ENCODE measurements at regions not wholly inside any gene's neighbourhood (a gene's known extent, or its start where the extent isn't known, plus 50 kb on each side); places are given as distances from the start of the nearest gene placed in this dataset.
"Not testable (repeated sequence)": the region's sequence is repeated elsewhere in the genome, so short reads cannot be mapped to it uniquely, and the experiment has no call there.

DNA sequence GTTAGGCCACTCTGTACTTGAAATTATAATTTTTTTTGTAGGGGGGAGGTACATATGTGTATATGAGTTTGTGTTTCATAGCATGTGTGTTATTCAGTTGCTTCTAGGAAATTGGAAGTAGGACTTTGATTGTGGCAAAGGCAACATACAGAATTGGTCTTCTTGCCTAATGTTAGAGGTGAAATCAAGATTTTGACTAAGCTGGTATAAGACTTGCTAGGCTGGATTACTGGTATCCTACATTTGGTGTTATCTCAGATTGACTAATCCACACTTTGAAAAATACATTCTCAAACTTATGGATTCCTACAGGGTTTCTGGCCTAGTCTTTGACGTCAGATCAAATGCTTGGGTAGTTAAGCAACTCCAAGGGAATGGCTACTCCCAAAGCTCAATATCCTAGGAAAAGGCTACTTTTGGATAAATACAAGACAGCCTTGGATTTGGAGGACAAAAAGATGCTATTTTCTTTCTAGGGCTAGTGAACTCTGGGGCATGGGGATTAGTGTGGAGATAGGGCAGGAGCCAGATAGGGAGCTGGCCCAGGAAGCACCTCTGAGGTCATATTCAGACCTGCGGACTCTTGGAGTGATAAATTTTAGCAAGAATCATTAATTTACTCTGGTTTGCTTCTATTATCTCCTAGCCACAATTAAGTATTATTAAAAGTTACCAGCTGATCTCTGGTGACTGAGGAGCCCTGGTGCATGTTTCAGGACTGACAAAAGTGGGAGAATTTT lies 144.0 kb upstream of the RPS23 start:
- Histone ChIP-seq H3K27ac (ENCODE audit: low read depth, low read length, poor library complexity, severe bottlenecking) (no peak overlapping the region), H3K4me1 (ENCODE audit: insufficient read depth, low read length, poor library complexity, severe bottlenecking) (no peaks in the 10 kb centered on the region), H2AFZ (ENCODE audit: low read length) (no peak overlapping the region), H3K9me3 (ENCODE audit: low read length) (no peaks in the 10 kb centered on the region), H3K4me2 (ENCODE audit: low read length) (no peak overlapping the region), H3K9me2 (ENCODE audit: insufficient read depth, low read length) (no peaks in the 10 kb centered on the region), H3K4me3 (ENCODE audit: low read depth, low read length, poor library complexity, severe bottlenecking) (no peak overlapping the region), H4K20me1 (ENCODE audit: insufficient read depth, low read length) (no peaks in the 10 kb centered on the region), H3K36me3 (ENCODE audit: insufficient read depth, low read length) (no peaks in the 10 kb centered on the region), H3K79me2 (ENCODE audit: insufficient read depth, low read depth, low read length) (no peaks in the 10 kb centered on the region)
- no peak for TF ChIP-seq EZH2phosphoT487 (IDR thresholded peaks at IDR 0.05; ENCODE audit: borderline replicate concordance, low read depth, low read length)
- TF ChIP-seq, protein P1, sequence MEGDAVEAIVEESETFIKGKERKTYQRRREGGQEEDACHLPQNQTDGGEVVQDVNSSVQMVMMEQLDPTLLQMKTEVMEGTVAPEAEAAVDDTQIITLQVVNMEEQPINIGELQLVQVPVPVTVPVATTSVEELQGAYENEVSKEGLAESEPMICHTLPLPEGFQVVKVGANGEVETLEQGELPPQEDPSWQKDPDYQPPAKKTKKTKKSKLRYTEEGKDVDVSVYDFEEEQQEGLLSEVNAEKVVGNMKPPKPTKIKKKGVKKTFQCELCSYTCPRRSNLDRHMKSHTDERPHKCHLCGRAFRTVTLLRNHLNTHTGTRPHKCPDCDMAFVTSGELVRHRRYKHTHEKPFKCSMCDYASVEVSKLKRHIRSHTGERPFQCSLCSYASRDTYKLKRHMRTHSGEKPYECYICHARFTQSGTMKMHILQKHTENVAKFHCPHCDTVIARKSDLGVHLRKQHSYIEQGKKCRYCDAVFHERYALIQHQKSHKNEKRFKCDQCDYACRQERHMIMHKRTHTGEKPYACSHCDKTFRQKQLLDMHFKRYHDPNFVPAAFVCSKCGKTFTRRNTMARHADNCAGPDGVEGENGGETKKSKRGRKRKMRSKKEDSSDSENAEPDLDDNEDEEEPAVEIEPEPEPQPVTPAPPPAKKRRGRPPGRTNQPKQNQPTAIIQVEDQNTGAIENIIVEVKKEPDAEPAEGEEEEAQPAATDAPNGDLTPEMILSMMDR (conservative IDR thresholded peaks at IDR 0.05; ENCODE audit: low read length), result no peak
- intact Hi-C loops (cut with micrococcal nuclease; ENCODE audit: unreplicated experiment), result no loop called here
- POLR2A ChIA-PET, result interaction anchor here (0.6 to 1.0 kb wide), 2 partner anchors 13 to 1032 kb away, joined by 3 read pairs; no protein-coding TSS in a partner anchor
- CTCF ChIA-PET (ENCODE audit: unreplicated experiment), result no interaction called here
- no peak for DNase-seq (ENCODE audit: low spot score)
- no TSS peak for BruUV-seq (replicated peaks)

DNA sequence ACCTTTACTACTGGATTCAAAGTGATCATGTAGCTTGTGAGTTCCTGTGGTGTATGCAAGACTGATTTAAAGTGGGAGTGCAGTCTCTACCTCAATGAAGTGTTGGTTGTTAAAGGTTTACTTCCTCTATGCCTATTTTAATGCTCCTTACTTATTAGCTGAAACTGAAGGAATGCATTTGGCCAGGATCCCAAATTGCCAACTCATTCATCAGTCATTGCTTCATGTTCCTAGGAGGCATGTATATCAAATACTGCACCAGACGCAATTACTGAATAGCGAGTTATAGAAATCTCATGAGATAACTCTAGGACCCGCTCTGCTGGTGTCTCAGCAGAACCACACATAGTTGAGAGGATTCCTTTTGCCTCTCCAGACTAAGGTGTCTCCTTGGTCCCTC lies 143.0 kb upstream of the RPS23 start:
- no peak for DNase-seq (ENCODE audit: low spot score)
- Histone ChIP-seq H3K4me3 (ENCODE audit: low read depth, low read length, poor library complexity, severe bottlenecking) (no peak overlapping the region), H3K36me3 (ENCODE audit: insufficient read depth, low read length) (no peaks in the 10 kb centered on the region), H3K9me2 (ENCODE audit: insufficient read depth, low read length) (no peaks in the 10 kb centered on the region), H2AFZ (ENCODE audit: low read length) (no peak overlapping the region), H3K79me2 (ENCODE audit: insufficient read depth, low read depth, low read length) (no peaks in the 10 kb centered on the region), H3K4me2 (ENCODE audit: low read length) (no peak overlapping the region), H4K20me1 (ENCODE audit: insufficient read depth, low read length) (no peaks in the 10 kb centered on the region), H3K9me3 (ENCODE audit: low read length) (no peaks in the 10 kb centered on the region), H3K4me1 (ENCODE audit: insufficient read depth, low read length, poor library complexity, severe bottlenecking) (no peaks in the 10 kb centered on the region), H3K27ac (ENCODE audit: low read depth, low read length, poor library complexity, severe bottlenecking) (no peak overlapping the region)
- POLR2A ChIA-PET, result interaction anchor here (1.0 kb wide), 1 partner anchor 12 kb away, joined by 3 read pairs; no protein-coding TSS in a partner anchor
- CTCF ChIA-PET (ENCODE audit: unreplicated experiment), result no interaction called here
- BruUV-seq (replicated peaks), result no TSS peak
- TF ChIP-seq, protein P1 (conservative IDR thresholded peaks at IDR 0.05; ENCODE audit: low read length), result no peak
- no peak for TF ChIP-seq EZH2phosphoT487 (IDR thresholded peaks at IDR 0.05; ENCODE audit: borderline replicate concordance, low read depth, low read length)
- intact Hi-C loops (cut with micrococcal nuclease; ENCODE audit: unreplicated experiment), result no loop called here

DNA sequence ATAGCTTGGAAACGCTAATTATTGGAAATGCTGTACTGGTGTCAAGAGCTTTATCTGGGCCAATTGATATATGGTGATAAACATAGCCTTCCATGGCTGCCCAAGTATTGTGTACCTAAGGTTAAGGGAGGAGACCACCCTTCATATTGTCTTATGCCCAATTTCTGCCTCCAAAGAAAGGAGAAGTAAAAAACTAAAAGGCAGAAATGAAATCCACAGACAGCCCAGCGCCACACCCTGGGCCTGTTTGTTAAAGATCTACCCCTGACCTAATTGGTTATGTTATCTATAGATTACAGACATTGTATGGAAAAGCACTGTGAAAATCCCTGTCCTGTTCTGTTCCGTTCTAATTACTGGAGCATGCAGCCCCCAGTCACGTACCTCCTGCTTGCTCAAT lies 142.4 kb upstream of the RPS23 start:
- H2AFZ ChIP-seq (ENCODE audit: low read length); CTCF ChIA-PET (ENCODE audit: unreplicated experiment); BruUV-seq (replicated peaks); POLR2A ChIA-PET; H3K4me3 ChIP-seq (ENCODE audit: low read depth, low read length, poor library complexity, severe bottlenecking); H3K4me1 ChIP-seq (ENCODE audit: insufficient read depth, low read length, poor library complexity, severe bottlenecking); H3K79me2 ChIP-seq (ENCODE audit: insufficient read depth, low read depth, low read length); H4K20me1 ChIP-seq (ENCODE audit: insufficient read depth, low read length); H3K4me2 ChIP-seq (ENCODE audit: low read length); intact Hi-C loops (cut with micrococcal nuclease; ENCODE audit: unreplicated experiment); H3K9me3 ChIP-seq (ENCODE audit: low read length); H3K9me2 ChIP-seq (ENCODE audit: insufficient read depth, low read length); DNase-seq (ENCODE audit: low spot score); H3K27ac ChIP-seq (ENCODE audit: low read depth, low read length, poor library complexity, severe bottlenecking); H3K36me3 ChIP-seq (ENCODE audit: insufficient read depth, low read length): not testable (repeated sequence)
